Lung (tissue), 11 donors: ENCODE measurements at regions not wholly inside any gene's neighbourhood (a gene's known extent, or its start where the extent isn't known, plus 50 kb on each side); places are given as distances from the start of the nearest gene placed in this dataset.

Experiments used
- ATAC-seq: fragments of 200-7000 bp; cut with Tn5 transposase; one replicate; pipeline ENCODE4 v1.9.1; 2020; ENCODE audit warnings: moderate number of reproducible peaks; ENCODE audit not compliant: insufficient read depth, low FRiP score
- DNase-seq, 3 donors: peaks; one replicate each; pipeline ENCODE4 v3.0.0-alpha.2; 2013 to 2017
- H3K27ac ChIP-seq, 2 donors: one replicate each; pipeline ENCODE4 v1.5.1; 2013; ENCODE audit warnings: mild to moderate bottlenecking in 2 of 2, moderate library complexity in 2 of 2, control low read depth in 1 of 2, inconsistent platforms in 1 of 2, low read depth in 1 of 2, low read length in 1 of 2
- H3K27me3 ChIP-seq, 3 donors: one replicate each; pipeline ENCODE4 v1.5.1; 2013; ENCODE audit warnings: low read length in 2 of 3; ENCODE audit not compliant: control insufficient read depth in 3 of 3, insufficient read depth in 3 of 3
- H3K36me3 ChIP-seq, 4 donors: one replicate each; pipeline ENCODE4 v1.5.1; 2013; ENCODE audit warnings: low read length in 4 of 4, mild to moderate bottlenecking in 1 of 4, moderate library complexity in 1 of 4; ENCODE audit not compliant: control insufficient read depth in 4 of 4, insufficient read depth in 4 of 4
- H3K4me1 ChIP-seq, 5 donors: one replicate each; pipeline ENCODE4 v1.5.1; 2013; ENCODE audit warnings: low read length in 5 of 5, mild to moderate bottlenecking in 2 of 5, moderate library complexity in 1 of 5; ENCODE audit not compliant: control insufficient read depth in 5 of 5, insufficient read depth in 5 of 5
- H3K4me3 ChIP-seq: one replicate; pipeline ENCODE4 v1.5.1; 2013; ENCODE audit warnings: mild to moderate bottlenecking, control low read depth, moderate library complexity
- H3K9ac ChIP-seq, 2 donors: one replicate each; pipeline ENCODE4 v1.5.1; 2013; ENCODE audit warnings: low read length in 2 of 2, control low read depth in 1 of 2; ENCODE audit not compliant: insufficient read depth in 1 of 2
- H3K9me3 ChIP-seq, 4 donors: one replicate each; pipeline ENCODE4 v1.5.1; 2013; ENCODE audit warnings: low read length in 3 of 4, mild to moderate bottlenecking in 1 of 4, moderate library complexity in 1 of 4; ENCODE audit not compliant: control insufficient read depth in 4 of 4, insufficient read depth in 3 of 4
- CTCF ChIP-seq: IDR thresholded peaks from 2 replicates; pipeline ENCODE4 v1.5.1; 2012; ENCODE audit warnings: mild to moderate bottlenecking; ENCODE audit errors: control extremely low read depth, extremely low read depth
- whole genome bisulfite sequencing, 2 donors: extraction: QIAGEN DNeasy Blood & Tissue Kit; methylation state at CpG; one replicate each; pipeline ENCODE4 v1.1.7; 2013; 5-methylcytosine and 5-hydroxymethylcytosine counted together
- donor health status: control.
- donor health status: control.
- donor health status: Bipolar disorder and iron deficiency.
- donor health status: healthy.
- donor health status: DM: yes; HTN: yes; CAD: no.

- Histone ChIP-seq H3K9ac (no peak overlapping the region), H3K27me3 (no peaks in the 10 kb centered on the region), H3K9me3 (peaks cover 0 to 4% (median 0%) of the 10 kb centered on the region in 4 donors), H3K4me3 (no peak overlapping the region), H3K36me3 (no peaks in the 10 kb centered on the region), H3K4me1 (peaks cover 0 to 6% (median 0%) of the 10 kb centered on the region in 5 donors), H3K27ac (no peak overlapping the region)
- TF ChIP-seq CTCF: no peak
- WGBS, 2 donors: 51 to 62% methylated on average over 8 of the region's 8 CpGs
- ATAC-seq (no peak), DNase-seq (no peak)
Measured at GRCh38 chr3:110165753-110166152, 828.4 kb upstream of the DPPA4 start.

GRCh38 chr3:110166791-110167190 is 829.4 kb upstream of the DPPA4 start:
- DNase-seq (no peak), ATAC-seq (no peak)
- Histone ChIP-seq H3K4me1 (peaks cover 0 to 6% (median 0%) of the 10 kb centered on the region in 5 donors), H3K27ac (no peak overlapping the region), H3K36me3 (no peaks in the 10 kb centered on the region), H3K4me3 (no peak overlapping the region), H3K9me3 (peaks cover 0 to 4% (median 0%) of the 10 kb centered on the region in 4 donors), H3K9ac (no peak overlapping the region), H3K27me3 (no peaks in the 10 kb centered on the region)
- no peak for TF ChIP-seq CTCF
- WGBS, 2 donors: 36 to 40% methylated on average over 1 of the region's 1 CpG

GRCh38 chr3:110174908-110175307 is 837.6 kb upstream of the DPPA4 start:
- WGBS, 2 donors: 81 to 87% methylated on average over 2 of the region's 2 CpGs
- DNase-seq: no peak
- no peaks in the 10 kb centered on the region for H3K36me3 ChIP-seq
- H3K27ac ChIP-seq: no peak overlapping the region
- H3K27me3 ChIP-seq: no peaks in the 10 kb centered on the region
- no peak for TF ChIP-seq CTCF
- ATAC-seq: no peak
- H3K4me1 ChIP-seq: peaks cover 0 to 5% (median 0%) of the 10 kb centered on the region in 5 donors
- H3K4me3 ChIP-seq: no peak overlapping the region
- H3K9me3 ChIP-seq: no peaks in the 10 kb centered on the region
- H3K9ac ChIP-seq: no peak overlapping the region

- Histone ChIP-seq H3K9me3 (no peaks in the 10 kb centered on the region), H3K27ac (no peak overlapping the region), H3K9ac (no peak overlapping the region), H3K27me3 (no peaks in the 10 kb centered on the region), H3K36me3 (no peaks in the 10 kb centered on the region), H3K4me3 (no peak overlapping the region), H3K4me1 (peaks cover 0 to 13% (median 0%) of the 10 kb centered on the region in 5 donors)
- 56 to 78% methylated on average over 2 of the region's 2 CpGs for WGBS, 2 donors
- ATAC-seq (no peak), DNase-seq (peak in 2 of 3 donors; percentile 34 to 52)
- TF ChIP-seq CTCF: no peak
Measured at GRCh38 chr3:110178965-110179364, 841.6 kb upstream of the DPPA4 start.
